DOHH2 (cell line): ENCODE measurements at regions not wholly inside any gene's neighbourhood (a gene's known extent, or its start where the extent isn't known, plus 50 kb on each side); places are given as distances from the start of the nearest gene placed in this dataset.

Source experiments
- EZH2phosphoT487 ChIP-seq: fragments of 200-600 bp; sonication (generic); IDR thresholded peaks from 2 replicates; pipeline ENCODE4 v1.6.1; 2017; ENCODE audit warnings: borderline replicate concordance, mild to moderate bottlenecking, antibody characterized with exemption, low read length, moderate library complexity, mixed read lengths
- TF ChIP-seq, protein P1 (sequence below): fragments of 200-600 bp; sonication (generic); IDR thresholded peaks from one replicate; pipeline ENCODE4 v1.5.1; 2014; ENCODE audit warnings: antibody characterized with exemption, mild to moderate bottlenecking, low read depth, low read length; ENCODE audit not compliant: poor library complexity, severe bottlenecking

DNA sequence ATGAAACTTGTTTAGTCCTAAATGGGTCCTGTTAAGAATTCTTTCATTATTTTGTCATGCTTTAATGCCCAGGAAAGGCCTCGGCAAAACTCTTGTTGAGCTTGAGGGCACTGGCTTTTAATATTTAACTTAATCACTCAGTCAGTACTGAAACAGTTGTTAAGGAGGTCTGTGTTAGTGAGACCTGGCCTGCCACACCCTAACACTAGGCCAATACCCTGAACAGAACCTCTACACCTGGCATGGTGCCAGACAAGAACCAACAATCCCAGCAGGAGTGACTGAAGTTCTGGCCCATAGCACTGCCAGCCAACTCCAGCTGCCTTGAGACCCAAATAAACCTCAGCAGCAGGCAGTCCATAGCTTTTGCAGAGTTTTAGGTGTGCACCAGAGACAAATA is 85.7 kb upstream of the ITM2A start:
- TF ChIP-seq, protein P1, sequence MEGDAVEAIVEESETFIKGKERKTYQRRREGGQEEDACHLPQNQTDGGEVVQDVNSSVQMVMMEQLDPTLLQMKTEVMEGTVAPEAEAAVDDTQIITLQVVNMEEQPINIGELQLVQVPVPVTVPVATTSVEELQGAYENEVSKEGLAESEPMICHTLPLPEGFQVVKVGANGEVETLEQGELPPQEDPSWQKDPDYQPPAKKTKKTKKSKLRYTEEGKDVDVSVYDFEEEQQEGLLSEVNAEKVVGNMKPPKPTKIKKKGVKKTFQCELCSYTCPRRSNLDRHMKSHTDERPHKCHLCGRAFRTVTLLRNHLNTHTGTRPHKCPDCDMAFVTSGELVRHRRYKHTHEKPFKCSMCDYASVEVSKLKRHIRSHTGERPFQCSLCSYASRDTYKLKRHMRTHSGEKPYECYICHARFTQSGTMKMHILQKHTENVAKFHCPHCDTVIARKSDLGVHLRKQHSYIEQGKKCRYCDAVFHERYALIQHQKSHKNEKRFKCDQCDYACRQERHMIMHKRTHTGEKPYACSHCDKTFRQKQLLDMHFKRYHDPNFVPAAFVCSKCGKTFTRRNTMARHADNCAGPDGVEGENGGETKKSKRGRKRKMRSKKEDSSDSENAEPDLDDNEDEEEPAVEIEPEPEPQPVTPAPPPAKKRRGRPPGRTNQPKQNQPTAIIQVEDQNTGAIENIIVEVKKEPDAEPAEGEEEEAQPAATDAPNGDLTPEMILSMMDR, result no peak
- no peak for TF ChIP-seq EZH2phosphoT487
